ENCODE measurements at regions not wholly inside any gene's neighbourhood (a gene's known extent, or its start where the extent isn't known, plus 50 kb on each side); places are given as distances from the start of the nearest gene placed in this dataset.
"Not testable (repeated sequence)": the region's sequence is repeated elsewhere in the genome, so short reads cannot be mapped to it uniquely, and the experiment has no call there.

DNA sequence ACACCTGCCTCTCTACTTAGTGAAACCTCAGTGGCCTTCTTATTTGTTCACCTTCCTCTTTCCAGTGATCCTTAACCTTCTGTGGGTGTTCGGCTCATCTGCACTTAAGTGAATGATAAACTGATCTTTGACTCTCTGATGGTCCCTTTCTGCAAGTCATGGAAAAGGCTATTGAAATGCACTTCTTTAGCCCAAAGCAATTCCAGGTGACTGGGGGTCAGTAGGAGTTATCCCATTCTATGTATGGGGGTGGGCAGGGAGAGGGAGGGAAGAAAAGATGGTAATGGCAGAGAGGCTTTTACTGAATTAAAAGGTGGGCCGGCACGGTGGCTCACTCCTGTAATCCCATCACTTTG, 170.8 kb downstream of the RGS9 start:
- no peak for DNase-seq (ENCODE audit: low read depth in 2 of 2)

DNA sequence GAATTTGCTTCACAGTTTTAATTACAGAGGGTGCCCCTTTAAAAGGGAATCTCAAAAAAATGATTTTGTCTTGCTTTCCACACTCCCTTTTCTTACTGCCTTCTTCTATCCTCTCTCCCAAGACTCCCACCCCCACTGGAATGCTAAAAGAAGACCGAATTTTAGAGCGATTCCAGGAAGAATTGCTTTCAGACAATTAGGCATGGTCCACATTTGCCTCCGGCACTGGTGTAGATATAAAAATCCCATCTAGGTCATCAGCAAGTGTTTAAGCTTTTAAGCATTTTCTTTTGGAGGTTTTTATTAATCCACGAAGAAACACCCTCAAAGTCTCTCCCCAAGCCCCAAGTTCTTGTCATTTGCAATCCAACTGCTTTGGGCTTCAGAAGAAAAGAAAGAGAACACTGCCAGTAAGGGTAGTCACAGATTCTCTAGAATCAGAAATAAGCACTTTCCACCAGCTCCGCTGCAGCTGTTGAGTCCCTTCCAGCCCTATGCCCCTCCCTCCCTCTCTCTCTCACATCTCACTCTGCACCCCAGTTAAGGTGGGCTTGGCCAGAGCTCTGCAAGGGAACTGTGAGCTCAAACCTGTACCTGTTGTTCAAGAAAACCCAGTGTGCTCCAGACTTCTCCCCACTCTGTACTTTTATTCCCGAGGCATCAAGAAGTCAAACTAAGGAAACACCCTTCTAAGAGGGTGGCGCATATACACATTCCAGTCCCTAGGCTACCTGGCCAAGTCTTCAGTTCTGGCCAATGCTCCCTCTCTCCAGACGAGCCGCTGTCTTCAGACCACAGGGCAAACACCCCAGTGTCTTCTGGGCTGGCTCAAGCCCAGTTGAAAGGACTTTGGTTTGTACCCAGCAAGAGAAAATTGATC, 170.2 kb downstream of the RGS9 start:
- no peak for DNase-seq (ENCODE audit: low read depth in 2 of 2)

DNA sequence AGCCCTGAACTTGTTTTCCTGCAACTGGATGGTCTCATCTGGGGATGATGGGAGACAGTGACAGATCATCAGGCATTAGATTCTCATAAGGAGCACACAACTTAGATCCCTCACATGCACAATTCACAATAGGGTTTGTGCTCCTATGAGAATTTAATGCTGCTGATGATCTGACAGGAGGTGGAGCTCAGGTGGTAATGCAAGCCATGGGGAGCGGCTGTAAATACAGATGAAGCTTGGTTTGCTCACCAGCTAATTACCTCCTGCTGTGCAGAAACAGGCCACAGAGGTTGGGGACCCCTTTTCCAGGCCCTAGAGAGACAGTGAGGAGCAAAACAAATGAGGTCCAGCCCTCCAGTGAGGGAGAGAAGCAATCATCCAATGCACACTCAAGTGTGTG, 168.6 kb downstream of the RGS9 start:
- DNase-seq (ENCODE audit: low read depth in 2 of 2): no peak

DNA sequence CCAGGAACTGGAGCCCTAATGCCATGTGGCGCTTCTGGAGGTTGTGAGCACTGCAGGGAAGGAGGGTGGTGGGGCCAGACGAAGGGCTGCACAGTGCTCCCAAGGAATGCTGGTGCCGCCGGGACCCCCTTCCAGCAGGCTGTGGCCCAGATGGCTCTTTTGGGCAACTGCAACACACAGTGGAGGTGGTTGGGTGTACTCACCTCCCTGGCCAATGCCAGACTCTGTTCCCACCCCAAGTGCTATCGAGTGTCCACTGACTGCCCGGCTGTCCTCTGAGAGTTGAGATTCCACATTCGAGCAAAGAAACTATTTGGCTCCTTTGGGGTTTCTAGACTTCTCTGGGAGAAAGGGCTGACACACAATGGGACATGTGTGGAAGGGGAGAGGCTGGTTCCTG, 167.9 kb downstream of the RGS9 start:
- no peak for DNase-seq (ENCODE audit: low read depth in 2 of 2)

DNA sequence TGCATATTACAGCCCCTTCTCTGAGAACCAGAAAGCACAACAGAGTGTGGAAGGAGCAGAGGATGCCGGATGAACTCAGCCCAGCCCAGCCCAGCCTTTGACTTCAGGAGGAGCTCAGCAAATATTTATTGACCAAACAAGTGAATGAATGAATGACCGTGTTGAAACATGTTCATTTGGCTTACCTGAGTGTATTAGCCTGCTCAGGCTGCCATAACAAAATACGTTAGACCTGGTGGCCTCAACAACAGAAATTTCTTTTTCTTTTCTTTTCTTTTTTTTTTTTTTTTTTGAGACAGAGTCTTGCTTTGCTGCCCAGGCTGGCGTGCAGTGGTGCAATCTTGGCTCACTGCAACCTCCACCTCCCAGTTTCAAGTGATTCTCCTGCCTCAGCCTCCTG, 164.7 kb downstream of the RGS9 start:
- DNase-seq (ENCODE audit: low read depth in 2 of 2): not testable (repeated sequence)

DNA sequence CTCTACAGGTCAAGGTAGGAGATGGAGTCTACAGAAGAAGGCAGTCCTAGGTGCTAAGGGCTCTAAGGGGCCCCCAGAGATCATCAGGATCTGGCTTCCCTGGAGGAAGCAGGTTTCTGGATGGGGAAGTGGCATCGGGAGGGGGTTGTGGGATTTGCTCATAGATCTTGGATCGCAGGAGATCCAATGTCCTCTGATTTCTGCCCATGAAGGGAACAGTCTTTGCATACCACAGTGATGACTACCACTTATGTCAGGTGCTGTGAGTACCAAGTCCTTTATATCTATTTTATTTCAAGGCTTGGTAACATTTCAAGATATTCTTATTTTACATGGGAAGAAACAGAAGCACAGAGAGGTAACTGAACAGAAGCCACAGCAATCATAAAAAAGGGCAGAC, 164.0 kb downstream of the RGS9 start:
- DNase-seq (ENCODE audit: low read depth in 2 of 2): no peak

DNA sequence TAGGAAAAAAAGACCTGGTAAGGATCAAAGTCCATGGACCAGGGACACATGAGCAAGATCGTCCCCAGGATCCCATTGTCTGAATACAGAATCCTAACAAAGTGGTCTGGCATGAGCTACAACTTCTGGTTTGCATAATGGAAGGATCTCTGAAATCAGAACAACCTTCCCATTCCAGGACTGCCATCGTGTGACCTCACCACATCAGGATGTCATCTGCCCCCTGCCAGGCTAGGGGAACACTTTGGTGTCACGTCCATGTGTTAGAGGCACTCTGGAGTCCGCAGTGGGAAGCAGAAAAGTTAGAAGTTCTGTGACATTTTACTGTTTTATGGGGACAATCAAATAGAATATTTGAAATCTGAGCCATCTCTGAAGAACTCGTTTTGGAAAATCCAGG, 160.7 kb downstream of the RGS9 start:
- DNase-seq (ENCODE audit: low read depth in 2 of 2): no peak

DNA sequence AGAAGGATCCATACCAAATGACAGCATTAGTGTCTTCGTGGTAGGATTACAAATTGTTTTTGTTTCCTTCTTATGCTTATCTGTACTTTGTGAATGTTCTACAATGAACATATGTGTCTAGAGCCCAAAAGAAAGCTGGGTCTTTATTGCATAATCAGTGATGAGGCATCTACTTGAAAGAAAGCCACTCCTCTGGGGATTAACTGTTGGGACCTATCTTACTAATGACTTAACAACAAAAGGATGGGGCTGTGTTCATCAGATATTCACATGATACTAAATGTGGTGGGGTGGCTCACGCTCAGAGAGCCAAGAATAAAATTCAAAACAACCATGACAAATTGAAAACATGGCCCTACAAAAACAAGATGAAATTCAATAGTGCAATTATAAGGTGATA, 160.2 kb downstream of the RGS9 start:
- no peak for DNase-seq (ENCODE audit: low read depth in 2 of 2)

DNA sequence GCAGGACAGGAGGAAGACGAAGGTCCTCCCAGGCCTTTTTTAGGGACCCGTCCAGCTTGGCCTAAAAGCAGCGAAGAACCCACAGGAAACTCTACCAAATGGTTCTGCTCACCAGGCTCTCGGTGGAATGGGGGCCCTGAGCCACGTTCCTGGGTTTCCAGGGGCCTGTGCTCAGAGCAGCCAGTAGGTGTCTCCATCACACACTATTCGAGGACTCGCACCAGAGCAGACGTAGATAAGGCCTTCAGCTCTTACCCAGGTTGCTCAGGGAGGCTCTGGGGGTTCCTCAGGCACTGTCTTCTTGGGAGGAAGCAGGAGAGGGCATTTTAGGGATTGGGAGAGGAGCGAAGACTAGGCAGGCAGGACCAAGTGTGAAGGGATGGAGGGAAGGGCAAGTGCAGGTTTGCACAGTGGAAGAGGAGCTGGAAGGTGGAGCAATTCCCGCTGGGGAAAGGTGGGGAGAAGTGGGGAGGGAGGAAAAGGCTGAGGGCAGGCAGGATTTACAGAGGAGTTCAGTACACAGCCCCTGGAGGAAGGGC, 157.1 kb downstream of the RGS9 start:
- peak; percentile 12 to 33 for DNase-seq (ENCODE audit: low read depth in 2 of 2)

DNA sequence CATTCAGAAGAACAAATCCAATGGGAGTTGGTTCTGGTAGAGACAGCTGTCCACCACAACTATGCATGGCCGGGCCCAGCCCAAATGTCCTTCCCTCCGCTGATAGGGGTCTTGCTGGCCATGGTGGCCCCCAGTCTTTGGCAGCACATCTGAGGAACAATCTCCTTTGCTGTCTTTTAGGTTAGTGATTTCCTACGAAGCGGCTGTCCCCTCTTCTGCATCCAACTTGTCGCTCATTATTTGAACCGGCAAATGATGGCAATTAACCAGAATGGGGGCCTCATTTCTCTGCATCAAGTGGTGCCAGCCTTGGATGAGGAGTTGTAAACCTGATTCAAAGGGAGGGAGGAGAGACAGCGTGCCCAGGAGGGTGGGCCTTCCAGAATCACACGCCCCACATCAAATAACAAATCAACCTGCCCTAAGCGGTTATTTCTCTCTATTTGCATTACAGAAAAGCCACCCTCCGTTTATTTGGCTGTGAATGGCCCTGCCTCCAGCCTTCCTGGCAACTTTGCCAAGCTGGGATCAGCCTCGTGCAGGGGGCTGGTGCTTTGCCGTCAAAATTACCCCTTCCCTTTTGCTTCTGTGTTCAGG, 156.5 kb downstream of the RGS9 start:
- DNase-seq (ENCODE audit: low read depth in 2 of 2): no peak

DNA sequence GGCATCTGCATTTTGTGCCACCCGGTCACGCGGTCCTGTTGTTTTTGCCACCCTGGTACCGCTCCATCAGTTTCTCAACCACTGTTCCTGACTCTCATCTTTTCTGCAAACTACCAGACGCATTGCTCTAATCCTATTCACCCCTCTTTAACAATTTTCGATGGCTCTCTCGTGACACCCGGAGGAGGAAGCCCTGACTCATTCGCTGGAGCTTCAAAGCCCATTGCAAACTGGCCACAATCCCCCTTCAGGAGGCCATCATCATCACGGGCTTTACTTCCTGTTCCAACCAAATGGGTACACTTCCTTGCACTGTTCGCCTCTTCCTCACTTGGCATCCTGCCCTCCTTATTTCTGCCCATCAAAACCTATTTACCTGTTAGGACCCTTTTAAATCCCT, 155.3 kb downstream of the RGS9 start:
- no peak for DNase-seq (ENCODE audit: low read depth in 2 of 2)

DNA sequence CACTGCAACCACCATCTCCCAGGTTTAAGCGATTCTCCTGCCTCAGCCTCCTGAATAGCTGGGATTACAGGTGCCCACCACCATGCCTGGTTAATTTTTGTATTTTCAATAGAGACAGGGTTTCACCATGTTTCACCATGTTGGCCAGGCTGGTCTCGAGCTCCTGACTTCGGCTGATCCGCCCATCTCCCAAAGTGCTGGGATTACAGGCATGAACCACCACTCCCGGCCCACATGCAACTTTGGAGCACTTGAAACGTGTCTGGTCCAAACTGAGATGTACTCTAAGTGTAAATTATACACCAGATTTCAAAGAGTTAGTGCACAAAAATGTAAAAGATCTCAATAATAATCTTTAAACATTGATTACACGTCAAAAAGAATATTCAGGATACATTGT, 154.1 kb downstream of the RGS9 start:
- DNase-seq (ENCODE audit: low read depth in 2 of 2): not testable (repeated sequence)

DNA sequence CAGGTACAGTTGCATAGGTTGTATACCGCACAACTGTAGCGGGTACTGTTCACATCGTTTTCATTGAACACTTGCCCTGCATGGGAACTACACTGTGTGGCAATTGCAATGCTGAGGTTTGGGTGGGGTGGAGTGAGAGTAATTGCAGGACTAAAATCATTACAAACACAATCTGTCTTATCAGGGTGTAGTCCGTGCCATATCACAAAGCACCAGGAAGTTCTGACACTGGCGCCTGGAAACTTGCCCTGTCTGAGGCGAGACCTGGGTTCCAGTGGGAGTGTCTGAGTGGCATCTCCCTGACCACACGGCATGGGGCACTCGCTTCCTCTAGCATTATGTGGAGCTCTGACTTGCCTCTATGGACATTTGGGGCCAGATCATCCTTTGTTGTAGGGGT, 153.4 kb downstream of the RGS9 start:
- DNase-seq (ENCODE audit: low read depth in 2 of 2): no peak

DNA sequence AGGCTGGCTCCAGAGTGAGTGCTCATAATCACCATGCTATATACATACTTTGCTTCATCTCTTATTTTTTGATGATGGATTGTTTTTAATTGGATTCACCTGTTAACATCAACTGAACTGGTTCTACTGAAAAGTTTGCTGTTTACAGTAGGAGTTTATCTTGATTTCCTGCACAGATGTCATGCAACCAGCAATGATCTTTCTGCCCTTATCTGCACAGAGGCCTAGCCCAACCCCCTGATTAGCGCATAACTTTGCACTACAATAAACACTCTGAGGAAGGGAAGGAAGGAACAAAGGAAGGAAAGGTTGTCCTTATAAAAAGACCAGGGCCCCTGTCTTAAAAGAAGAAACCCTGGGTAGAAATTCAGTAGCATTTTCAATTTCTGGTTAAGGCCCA, 152.9 kb downstream of the RGS9 start:
- no peak for DNase-seq (ENCODE audit: low read depth in 2 of 2)

DNA sequence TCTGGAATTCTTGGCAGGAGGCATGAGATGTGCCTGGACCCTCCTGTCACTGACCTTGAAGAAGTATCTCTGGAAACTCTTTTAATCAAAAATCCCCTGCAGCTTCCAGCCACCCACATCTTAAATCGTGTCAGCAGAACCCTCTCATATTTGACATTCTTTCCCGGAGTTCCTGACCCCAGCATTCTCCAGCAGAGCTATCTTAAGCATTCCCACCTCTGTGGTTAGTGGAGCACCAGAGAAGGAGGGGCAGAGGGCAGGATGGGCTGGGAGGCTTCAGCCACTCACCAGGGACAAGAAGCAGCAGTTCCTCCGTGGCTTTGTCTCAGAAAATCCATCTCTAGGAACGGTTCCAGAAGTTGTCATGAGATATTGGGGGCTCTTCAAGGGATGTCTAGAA, 149.9 kb downstream of the RGS9 start:
- no peak for DNase-seq (ENCODE audit: low read depth in 2 of 2)

DNA sequence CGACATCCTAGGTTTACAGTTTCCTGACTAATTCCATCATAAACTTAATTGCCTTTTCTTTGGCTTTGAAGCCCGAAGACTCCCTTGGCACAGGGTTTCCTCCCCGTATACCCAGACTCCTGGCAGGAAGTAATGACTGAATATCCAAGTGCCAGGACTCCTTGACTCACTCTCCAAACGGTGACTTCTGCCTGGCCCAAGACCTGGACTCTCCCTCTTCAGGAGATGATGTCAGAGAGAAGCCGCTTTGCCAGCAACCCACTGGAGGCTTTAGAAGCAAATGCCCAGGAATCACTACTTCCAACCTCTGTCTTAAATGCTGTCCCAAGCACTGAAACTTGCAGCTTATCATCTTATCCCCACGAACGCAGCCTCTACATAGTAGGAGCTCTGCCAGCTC, 146.5 kb downstream of the RGS9 start:
- DNase-seq (ENCODE audit: low read depth in 2 of 2): no peak

DNA sequence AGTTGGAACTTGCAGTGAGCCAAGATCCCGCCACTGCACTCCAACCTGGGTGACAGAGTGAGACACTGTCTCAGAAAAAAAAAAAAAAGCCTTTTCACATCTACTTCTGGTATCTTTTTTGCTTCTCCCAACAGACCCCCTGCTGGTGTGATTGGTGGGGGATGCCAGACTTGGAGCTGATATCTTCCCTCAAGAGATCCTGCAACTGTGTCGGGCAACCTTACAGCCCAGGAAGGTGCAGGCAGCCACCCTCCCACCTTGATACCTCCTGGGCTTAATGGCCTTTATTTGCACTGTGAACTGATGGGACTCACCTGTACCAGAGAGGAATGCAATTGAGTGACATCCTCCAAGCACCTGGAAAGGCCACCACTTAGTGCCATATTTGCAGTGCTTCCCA, 142.3 kb downstream of the RGS9 start:
- DNase-seq (ENCODE audit: low read depth in 2 of 2): no peak

DNA sequence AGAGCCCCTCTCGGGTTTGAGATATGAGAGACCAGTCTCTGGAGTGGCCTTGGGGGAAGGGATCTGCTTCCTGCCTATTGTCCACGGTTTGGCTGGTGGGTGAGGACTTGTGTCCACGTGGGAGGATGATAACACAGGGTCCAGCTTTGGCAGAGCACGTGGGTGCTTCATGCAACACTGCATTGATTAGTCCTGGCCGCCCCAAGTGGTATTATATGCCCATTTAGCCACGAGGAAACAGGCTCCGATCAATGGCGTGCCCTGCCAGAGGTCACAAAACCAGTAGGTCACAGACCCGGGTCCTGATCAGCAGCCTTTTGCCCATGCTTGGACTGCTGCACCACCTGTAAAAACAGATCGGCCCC, 141.6 kb downstream of the RGS9 start:
- DNase-seq (ENCODE audit: low read depth in 2 of 2): no peak

DNA sequence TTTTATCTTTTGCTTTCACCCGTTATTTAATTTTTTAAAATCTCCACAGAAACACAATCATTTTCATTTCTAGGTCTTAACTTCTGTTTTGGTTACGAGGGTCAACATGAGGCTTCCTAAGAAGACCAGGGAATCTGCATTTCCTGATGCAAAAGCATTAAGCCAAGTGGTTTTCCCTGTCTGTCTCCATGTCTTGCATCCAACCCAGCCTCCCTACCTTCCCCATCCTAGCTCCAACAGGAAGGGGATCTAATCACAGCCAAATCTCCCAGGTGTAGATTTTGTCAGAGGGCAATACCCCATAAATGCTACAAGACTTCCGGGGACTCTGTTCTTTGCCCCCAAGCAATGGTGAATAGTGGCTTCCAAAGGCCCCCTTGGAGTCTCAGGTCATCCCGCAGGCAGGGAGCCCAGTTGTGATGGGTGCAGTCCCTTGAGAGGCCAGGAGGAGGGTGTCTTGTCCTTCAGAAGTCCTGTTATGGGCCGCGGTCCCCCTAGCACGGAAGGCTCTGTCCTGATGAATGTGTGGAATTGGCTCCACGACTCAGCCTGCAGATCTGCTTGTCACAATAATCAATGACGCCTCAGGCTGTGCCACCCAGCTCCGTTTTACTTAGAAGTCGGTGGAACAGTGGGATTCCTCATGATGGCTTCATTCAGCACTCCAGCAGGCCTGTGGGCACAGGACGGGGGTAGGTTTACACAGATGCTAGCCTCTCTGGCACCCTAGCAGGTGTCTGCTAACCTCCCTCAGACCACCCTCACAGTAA, 141.1 kb downstream of the RGS9 start:
- DNase-seq (ENCODE audit: low read depth in 2 of 2): no peak

DNA sequence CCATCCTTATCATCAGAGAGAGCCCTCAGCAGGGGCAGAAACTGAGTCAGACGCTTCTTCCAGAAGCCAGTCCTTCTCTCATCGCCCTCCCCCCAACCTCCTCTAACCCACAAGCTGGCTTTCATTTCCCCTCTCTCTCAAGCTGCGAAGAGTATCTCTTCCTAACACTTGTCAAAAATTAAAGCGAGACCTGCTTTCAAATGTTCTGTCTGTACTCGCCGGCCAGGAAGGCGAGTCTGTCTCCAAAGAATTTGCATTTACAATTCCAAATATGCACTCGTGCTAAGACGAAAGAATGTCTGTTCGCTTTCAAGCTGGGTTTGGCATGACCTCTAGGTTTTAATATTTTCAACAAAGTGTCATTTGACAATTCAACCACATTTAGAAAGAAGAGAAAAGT, 140.4 kb downstream of the RGS9 start:
- DNase-seq (ENCODE audit: low read depth in 2 of 2): no peak

Data from stimulated activated CD4-positive, alpha-beta T cell treated with anti-CD3 and anti-CD28 coated beads, Interleukin-1b, Interleukin-23, amount 100 ng/mL, for 1 hour (primary cell).